Panc1 (cell line): ENCODE measurements at regions not wholly inside any gene's neighbourhood (a gene's known extent, or its start where the extent isn't known, plus 50 kb on each side); places are given as distances from the start of the nearest gene placed in this dataset.
"Not testable (repeated sequence)": the region's sequence is repeated elsewhere in the genome, so short reads cannot be mapped to it uniquely, and the experiment has no call there.

Experiments used
- ATAC-seq: fragments of 200-7000 bp; cut with Tn5 transposase; 2 replicates; pipeline ENCODE4 v1.9.1; 2020; ENCODE audit warnings: mild to moderate bottlenecking, moderate library complexity
- BruUV-seq: library from RNA; stranded (reverse); fragments of 400-500 nt; replicated peaks from 2 replicates; lab custom pipeline; 2021; lab: Mats Ljungman, UMichigan
- CTCF ChIA-PET: fragments of 300-600 bp; sonication (Branson Sonifier 250); formaldehyde crosslinking; loops from one replicate; lab custom pipeline; 2022; ENCODE audit warnings: antibody characterized with exemption; lab: Charles Lee
- POLR2A ChIA-PET: fragments of 300-600 bp; sonication (Branson Sonifier 250); formaldehyde crosslinking; loops from one replicate; lab custom pipeline; 2022; ENCODE audit warnings: antibody characterized with exemption; lab: Charles Lee
- DNase-seq: peaks from one replicate; pipeline ENCODE4 v3.0.0-alpha.2; 2010; ENCODE audit warnings: low read depth, low spot score
- H3K27ac ChIP-seq: 2 replicates; pipeline ENCODE4 v1.5.1; 2011; ENCODE audit warnings: mild to moderate bottlenecking, low read length, inconsistent platforms
- H3K27me3 ChIP-seq: fragments of 200-500 bp; sonication (Bioruptor generic); 2 replicates; pipeline ENCODE4 v1.6.0; 2014; ENCODE audit warnings: low read length, inconsistent platforms; ENCODE audit not compliant: control insufficient read depth, insufficient read depth
- H3K36me3 ChIP-seq: fragments of 200-500 bp; sonication (Bioruptor generic); 2 replicates; pipeline ENCODE4 v1.5.1; 2014; ENCODE audit warnings: inconsistent platforms, mild to moderate bottlenecking, low read length, moderate library complexity; ENCODE audit not compliant: control insufficient read depth, insufficient read depth
- H3K4me1 ChIP-seq: 2 replicates; pipeline ENCODE4 v1.5.1; 2011; ENCODE audit warnings: inconsistent platforms, mild to moderate bottlenecking, low read length, moderate library complexity; ENCODE audit not compliant: control insufficient read depth, insufficient read depth
- H3K4me3 ChIP-seq, 2 experiments: 2 replicates each; pipeline ENCODE4 v1.5.1; 2011 to 2012; ENCODE audit warnings: low read depth in 2 of 2, low read length in 2 of 2, mild to moderate bottlenecking in 2 of 2, inconsistent platforms in 1 of 2, moderate library complexity in 1 of 2
- H3K9me3 ChIP-seq: fragments of 200-500 bp; sonication (Bioruptor generic); 2 replicates; pipeline ENCODE4 v1.5.1; 2014; ENCODE audit warnings: low read depth, mild to moderate bottlenecking, inconsistent platforms, low read length, moderate library complexity; ENCODE audit not compliant: control insufficient read depth, insufficient read depth
- CTCF ChIP-seq: fragments of 450-650 bp; IDR thresholded peaks from 2 replicates; pipeline ENCODE4 v1.5.1; 2017; ENCODE audit warnings: mild to moderate bottlenecking
- POLR2AphosphoS5 ChIP-seq: IDR thresholded peaks from 2 replicates; pipeline ENCODE4 v1.6.1; 2012; ENCODE audit warnings: mild to moderate bottlenecking, low read depth, low read length, moderate library complexity
- SIN3A ChIP-seq: IDR thresholded peaks from 2 replicates; pipeline ENCODE4 v1.6.1; 2012; ENCODE audit warnings: low read depth, mild to moderate bottlenecking, low read length, moderate library complexity, borderline replicate concordance; ENCODE audit not compliant: insufficient read depth
- TCF7L2 ChIP-seq: IDR thresholded peaks from 2 replicates; pipeline ENCODE4 v1.6.1; 2011; ENCODE audit warnings: mild to moderate bottlenecking, low read depth, low read length, inconsistent platforms
- in situ Hi-C: cut with HindIII; loops from 2 replicates; pipeline ENCODE4 v1.10.0; 2016; ENCODE audit warnings: low sequenced_read_pairs, low pct_unique_long_range_greater_than_20kb
- intact Hi-C: fragments of 100-400 bp; cut with micrococcal nuclease; formaldehyde crosslinking; loops from one replicate; pipeline ENCODE4 v1.10.0; 2022; ENCODE audit not compliant: unreplicated experiment
- TF ChIP-seq, protein P1 (sequence below), 2 experiments: IDR thresholded peaks; 2 replicates each; pipeline ENCODE4 v1.6.1; 2011 to 2012; ENCODE audit warnings: low read depth in 2 of 2, control low read depth in 1 of 2, low read length in 1 of 2, mild to moderate bottlenecking in 1 of 2, moderate library complexity in 1 of 2; ENCODE audit not compliant: insufficient read depth in 1 of 2

GRCh38 chr2:61605245-61605644 is 67.1 kb upstream of the XPO1 start:
- Histone ChIP-seq H3K9me3 (no peaks in the 10 kb centered on the region), H3K27me3 (no peaks in the 10 kb centered on the region), H3K4me3 (no peak overlapping the region), H3K27ac (no peak overlapping the region), H3K4me1 (no peaks in the 10 kb centered on the region), H3K36me3 (no peaks in the 10 kb centered on the region)
- TF ChIP-seq, protein P1, sequence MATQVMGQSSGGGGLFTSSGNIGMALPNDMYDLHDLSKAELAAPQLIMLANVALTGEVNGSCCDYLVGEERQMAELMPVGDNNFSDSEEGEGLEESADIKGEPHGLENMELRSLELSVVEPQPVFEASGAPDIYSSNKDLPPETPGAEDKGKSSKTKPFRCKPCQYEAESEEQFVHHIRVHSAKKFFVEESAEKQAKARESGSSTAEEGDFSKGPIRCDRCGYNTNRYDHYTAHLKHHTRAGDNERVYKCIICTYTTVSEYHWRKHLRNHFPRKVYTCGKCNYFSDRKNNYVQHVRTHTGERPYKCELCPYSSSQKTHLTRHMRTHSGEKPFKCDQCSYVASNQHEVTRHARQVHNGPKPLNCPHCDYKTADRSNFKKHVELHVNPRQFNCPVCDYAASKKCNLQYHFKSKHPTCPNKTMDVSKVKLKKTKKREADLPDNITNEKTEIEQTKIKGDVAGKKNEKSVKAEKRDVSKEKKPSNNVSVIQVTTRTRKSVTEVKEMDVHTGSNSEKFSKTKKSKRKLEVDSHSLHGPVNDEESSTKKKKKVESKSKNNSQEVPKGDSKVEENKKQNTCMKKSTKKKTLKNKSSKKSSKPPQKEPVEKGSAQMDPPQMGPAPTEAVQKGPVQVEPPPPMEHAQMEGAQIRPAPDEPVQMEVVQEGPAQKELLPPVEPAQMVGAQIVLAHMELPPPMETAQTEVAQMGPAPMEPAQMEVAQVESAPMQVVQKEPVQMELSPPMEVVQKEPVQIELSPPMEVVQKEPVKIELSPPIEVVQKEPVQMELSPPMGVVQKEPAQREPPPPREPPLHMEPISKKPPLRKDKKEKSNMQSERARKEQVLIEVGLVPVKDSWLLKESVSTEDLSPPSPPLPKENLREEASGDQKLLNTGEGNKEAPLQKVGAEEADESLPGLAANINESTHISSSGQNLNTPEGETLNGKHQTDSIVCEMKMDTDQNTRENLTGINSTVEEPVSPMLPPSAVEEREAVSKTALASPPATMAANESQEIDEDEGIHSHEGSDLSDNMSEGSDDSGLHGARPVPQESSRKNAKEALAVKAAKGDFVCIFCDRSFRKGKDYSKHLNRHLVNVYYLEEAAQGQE (IDR thresholded peaks at IDR 0.05; ENCODE audit: insufficient read depth in 1 of 2, low read depth in 2 of 2, low read length in 1 of 2) = no peak
- no TSS peak for BruUV-seq
- ATAC-seq (no peak), DNase-seq (no peak)
- intact Hi-C loops = no loop called here
- in situ Hi-C loops = no loop called here
- POLR2A ChIA-PET = interaction anchor here (0.6 kb wide), 1 partner anchor 40 kb away, joined by 4 read pairs; no protein-coding TSS in a partner anchor
- CTCF ChIA-PET = no interaction called here

GRCh38 chr2:61604433-61604832 is 66.3 kb upstream of the XPO1 start:
- BruUV-seq = no TSS peak
- no peaks in the 10 kb centered on the region for H3K9me3 ChIP-seq
- ATAC-seq (no peak), DNase-seq (no peak)
- POLR2A ChIA-PET = no interaction called here
- no peaks in the 10 kb centered on the region for H3K27me3 ChIP-seq
- in situ Hi-C loops (no loop called here), intact Hi-C loops (no loop called here)
- TF ChIP-seq, protein P1 (IDR thresholded peaks at IDR 0.05; ENCODE audit: insufficient read depth in 1 of 2, low read depth in 2 of 2, low read length in 1 of 2) = no peak
- TF ChIP-seq CTCF (no peak), POLR2AphosphoS5 (no peak), SIN3A (no peak), TCF7L2 (no peak)
- H3K27ac ChIP-seq = no peak overlapping the region
- no peaks in the 10 kb centered on the region for H3K36me3 ChIP-seq
- H3K4me3 ChIP-seq = no peak overlapping the region
- no peaks in the 10 kb centered on the region for H3K4me1 ChIP-seq
- CTCF ChIA-PET = no interaction called here

GRCh38 chr2:61598515-61599156 is 60.5 kb upstream of the XPO1 start:
- DNase-seq, in situ Hi-C loops, H3K27ac ChIP-seq, H3K9me3 ChIP-seq, CTCF ChIA-PET, H3K27me3 ChIP-seq, intact Hi-C loops, ATAC-seq, H3K4me1 ChIP-seq, H3K4me3 ChIP-seq, BruUV-seq, H3K36me3 ChIP-seq, POLR2A ChIA-PET: not testable (repeated sequence)
